Activated T-cell treated with anti-CD3 and anti-CD28 coated beads, Interleukin-2, amount 50 U/mL, for 24 hours (primary cell): ENCODE measurements at regions not wholly inside any gene's neighbourhood (a gene's known extent, or its start where the extent isn't known, plus 50 kb on each side); places are given as distances from the start of the nearest gene placed in this dataset.

Experiments
- DNase-seq: peaks from one replicate; pipeline ENCODE4 v3.0.0-alpha.2; 2020
- H3K27ac Mint-ChIP-seq: 2 replicates; pipeline ENCODE4 v1.8.0; 2020; ENCODE audit warnings: mild to moderate bottlenecking, mixed read lengths
- H3K27me3 Mint-ChIP-seq: 2 replicates; pipeline ENCODE4 v1.8.0; 2020; ENCODE audit warnings: mixed read lengths
- H3K36me3 Mint-ChIP-seq: 2 replicates; pipeline ENCODE4 v1.8.0; 2020; ENCODE audit warnings: low read depth, mixed read lengths
- H3K4me1 Mint-ChIP-seq: 2 replicates; pipeline ENCODE4 v1.8.0; 2020; ENCODE audit warnings: low read depth, mixed read lengths
- H3K4me3 Mint-ChIP-seq: 2 replicates; pipeline ENCODE4 v1.8.0; 2020; ENCODE audit warnings: mild to moderate bottlenecking, moderate library complexity, mixed read lengths
- H3K9me3 Mint-ChIP-seq: 2 replicates; pipeline ENCODE4 v1.8.0; 2020; ENCODE audit warnings: mixed read lengths

- H3K27ac Mint-ChIP-seq = no peak overlapping the region
- no peaks in the 10 kb centered on the region for H3K9me3 Mint-ChIP-seq
- DNase-seq = no peak
- H3K36me3 Mint-ChIP-seq = no peaks in the 10 kb centered on the region
- H3K27me3 Mint-ChIP-seq = peaks cover 17% of the 10 kb centered on the region
- H3K4me1 Mint-ChIP-seq = no peaks in the 10 kb centered on the region
- no peak overlapping the region for H3K4me3 Mint-ChIP-seq
Measured at GRCh38 chr9:87065981-87066380, 118.7 kb upstream of the GAS1 start.

GRCh38 chr9:87067426-87067825 is 120.1 kb upstream of the GAS1 start:
- DNase-seq = no peak
- Mint-ChIP-seq H3K4me1 (no peaks in the 10 kb centered on the region), H3K27ac (no peak overlapping the region), H3K4me3 (no peak overlapping the region), H3K27me3 (peaks cover 13% of the 10 kb centered on the region), H3K9me3 (no peaks in the 10 kb centered on the region), H3K36me3 (no peaks in the 10 kb centered on the region)

- Mint-ChIP-seq H3K27me3 (peaks cover 17% of the 10 kb centered on the region), H3K4me1 (no peaks in the 10 kb centered on the region), H3K4me3 (no peak overlapping the region), H3K9me3 (no peaks in the 10 kb centered on the region), H3K36me3 (no peaks in the 10 kb centered on the region), H3K27ac (no peak overlapping the region)
- no peak for DNase-seq
Measured at GRCh38 chr9:87068177-87068840, 121.0 kb upstream of the GAS1 start.

GRCh38 chr9:87069690-87070089 is 122.4 kb upstream of the GAS1 start:
- H3K36me3 Mint-ChIP-seq = no peaks in the 10 kb centered on the region
- no peak overlapping the region for H3K27ac Mint-ChIP-seq
- no peaks in the 10 kb centered on the region for H3K4me1 Mint-ChIP-seq
- no peaks in the 10 kb centered on the region for H3K9me3 Mint-ChIP-seq
- H3K27me3 Mint-ChIP-seq = peaks cover 14% of the 10 kb centered on the region
- H3K4me3 Mint-ChIP-seq = no peak overlapping the region
- DNase-seq = no peak

GRCh38 chr9:87070336-87070735 is 123.0 kb upstream of the GAS1 start:
- H3K36me3 Mint-ChIP-seq = no peaks in the 10 kb centered on the region
- no peaks in the 10 kb centered on the region for H3K9me3 Mint-ChIP-seq
- no peak overlapping the region for H3K27ac Mint-ChIP-seq
- DNase-seq = no peak
- no peak overlapping the region for H3K4me3 Mint-ChIP-seq
- peaks cover 15% of the 10 kb centered on the region for H3K27me3 Mint-ChIP-seq
- no peaks in the 10 kb centered on the region for H3K4me1 Mint-ChIP-seq

GRCh38 chr9:87071473-87071872 is 124.2 kb upstream of the GAS1 start:
- Mint-ChIP-seq H3K4me3 (no peak overlapping the region), H3K36me3 (no peaks in the 10 kb centered on the region), H3K27me3 (peaks cover 17% of the 10 kb centered on the region), H3K9me3 (no peaks in the 10 kb centered on the region), H3K4me1 (no peaks in the 10 kb centered on the region), H3K27ac (no peak overlapping the region)
- no peak for DNase-seq

GRCh38 chr9:87073692-87074091 is 126.4 kb upstream of the GAS1 start:
- DNase-seq = no peak
- Mint-ChIP-seq H3K27ac (no peak overlapping the region), H3K4me1 (no peaks in the 10 kb centered on the region), H3K4me3 (no peak overlapping the region), H3K27me3 (peaks cover 17% of the 10 kb centered on the region), H3K9me3 (peaks cover 5% of the 10 kb centered on the region), H3K36me3 (no peaks in the 10 kb centered on the region)

- no peaks in the 10 kb centered on the region for H3K4me1 Mint-ChIP-seq
- H3K27ac Mint-ChIP-seq = no peak overlapping the region
- no peak for DNase-seq
- H3K36me3 Mint-ChIP-seq = no peaks in the 10 kb centered on the region
- H3K9me3 Mint-ChIP-seq = peaks cover 8% of the 10 kb centered on the region
- no peak overlapping the region for H3K4me3 Mint-ChIP-seq
- peaks cover 11% of the 10 kb centered on the region for H3K27me3 Mint-ChIP-seq
Measured at GRCh38 chr9:87075537-87075936, 128.2 kb upstream of the GAS1 start.

GRCh38 chr9:87076825-87077224 is 129.5 kb upstream of the GAS1 start:
- Mint-ChIP-seq H3K27me3 (peaks cover 11% of the 10 kb centered on the region), H3K9me3 (peaks cover 8% of the 10 kb centered on the region), H3K27ac (no peak overlapping the region), H3K4me3 (no peak overlapping the region), H3K36me3 (no peaks in the 10 kb centered on the region), H3K4me1 (no peaks in the 10 kb centered on the region)
- DNase-seq = no peak

GRCh38 chr9:87077986-87078385 is 130.7 kb upstream of the GAS1 start:
- H3K9me3 Mint-ChIP-seq = peaks cover 8% of the 10 kb centered on the region
- peaks cover 3% of the 10 kb centered on the region for H3K27me3 Mint-ChIP-seq
- no peak overlapping the region for H3K4me3 Mint-ChIP-seq
- no peaks in the 10 kb centered on the region for H3K4me1 Mint-ChIP-seq
- H3K36me3 Mint-ChIP-seq = no peaks in the 10 kb centered on the region
- H3K27ac Mint-ChIP-seq = no peak overlapping the region
- no peak for DNase-seq

- H3K27me3 Mint-ChIP-seq = peaks cover 5% of the 10 kb centered on the region
- H3K4me3 Mint-ChIP-seq = no peak overlapping the region
- no peak overlapping the region for H3K27ac Mint-ChIP-seq
- no peaks in the 10 kb centered on the region for H3K36me3 Mint-ChIP-seq
- H3K4me1 Mint-ChIP-seq = no peaks in the 10 kb centered on the region
- H3K9me3 Mint-ChIP-seq = peaks cover 8% of the 10 kb centered on the region
- no peak for DNase-seq
Measured at GRCh38 chr9:87080512-87081264, 133.4 kb upstream of the GAS1 start.

- no peak overlapping the region for H3K27ac Mint-ChIP-seq
Measured at GRCh38 chr9:87081503-87081902, 134.2 kb upstream of the GAS1 start.

GRCh38 chr9:87083986-87084385 is 136.7 kb upstream of the GAS1 start:
- DNase-seq = no peak
- Mint-ChIP-seq H3K9me3 (no peaks in the 10 kb centered on the region), H3K4me3 (no peak overlapping the region), H3K27me3 (peaks cover 8% of the 10 kb centered on the region), H3K27ac (no peak overlapping the region), H3K4me1 (no peaks in the 10 kb centered on the region), H3K36me3 (no peaks in the 10 kb centered on the region)

More at GRCh38 chr9:87081503-87081902, 134.2 kb upstream of the GAS1 start:
- no peak overlapping the region for H3K4me3 Mint-ChIP-seq
- H3K4me1 Mint-ChIP-seq = no peaks in the 10 kb centered on the region
- peaks cover 5% of the 10 kb centered on the region for H3K27me3 Mint-ChIP-seq
- peaks cover 8% of the 10 kb centered on the region for H3K9me3 Mint-ChIP-seq
- no peaks in the 10 kb centered on the region for H3K36me3 Mint-ChIP-seq
- no peak for DNase-seq

GRCh38 chr9:87084407-87084806 is 137.1 kb upstream of the GAS1 start:
- Mint-ChIP-seq H3K9me3 (no peaks in the 10 kb centered on the region), H3K4me1 (no peaks in the 10 kb centered on the region), H3K27ac (no peak overlapping the region), H3K27me3 (peaks cover 11% of the 10 kb centered on the region), H3K4me3 (no peak overlapping the region), H3K36me3 (no peaks in the 10 kb centered on the region)
- no peak for DNase-seq

GRCh38 chr9:87085073-87085472 is 137.8 kb upstream of the GAS1 start:
- no peaks in the 10 kb centered on the region for H3K9me3 Mint-ChIP-seq
- H3K27me3 Mint-ChIP-seq = peaks cover 13% of the 10 kb centered on the region
- H3K4me1 Mint-ChIP-seq = no peaks in the 10 kb centered on the region
- no peak for DNase-seq
- H3K27ac Mint-ChIP-seq = no peak overlapping the region
- H3K36me3 Mint-ChIP-seq = no peaks in the 10 kb centered on the region
- no peak overlapping the region for H3K4me3 Mint-ChIP-seq
